SHP77 treated with DMSO at 0.1 percent for 48 hours (cell line): ENCODE measurements at regions not wholly inside any gene's neighbourhood (a gene's known extent, or its start where the extent isn't known, plus 50 kb on each side); places are given as distances from the start of the nearest gene placed in this dataset.
"Not testable (repeated sequence)": the region's sequence is repeated elsewhere in the genome, so short reads cannot be mapped to it uniquely, and the experiment has no call there.

Experiments used
- DNase-seq: peaks from one replicate; lab custom pipeline; 2025; lab: John Stamatoyannopoulos, UW

DNA sequence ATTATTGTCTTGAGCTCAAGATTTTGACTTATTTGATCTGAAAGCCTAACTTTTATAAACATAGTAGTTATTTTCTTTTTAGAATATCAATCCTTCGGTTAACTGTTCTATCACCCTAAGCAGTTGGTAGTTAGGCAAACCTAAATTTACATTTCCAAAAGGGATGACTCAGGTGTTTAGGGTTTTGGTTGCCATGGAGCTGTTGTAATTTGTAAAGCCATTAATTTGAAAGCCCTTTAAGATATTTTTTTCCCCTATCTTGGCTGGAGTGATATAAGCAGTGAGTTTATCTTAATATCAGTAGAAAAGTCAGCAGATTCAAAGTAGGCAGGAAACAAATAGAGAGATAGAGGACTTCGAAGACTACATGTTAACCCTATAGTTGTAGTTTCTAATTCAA lies 1472.6 kb upstream of the CELF2 start:
- DNase-seq, result no peak

DNA sequence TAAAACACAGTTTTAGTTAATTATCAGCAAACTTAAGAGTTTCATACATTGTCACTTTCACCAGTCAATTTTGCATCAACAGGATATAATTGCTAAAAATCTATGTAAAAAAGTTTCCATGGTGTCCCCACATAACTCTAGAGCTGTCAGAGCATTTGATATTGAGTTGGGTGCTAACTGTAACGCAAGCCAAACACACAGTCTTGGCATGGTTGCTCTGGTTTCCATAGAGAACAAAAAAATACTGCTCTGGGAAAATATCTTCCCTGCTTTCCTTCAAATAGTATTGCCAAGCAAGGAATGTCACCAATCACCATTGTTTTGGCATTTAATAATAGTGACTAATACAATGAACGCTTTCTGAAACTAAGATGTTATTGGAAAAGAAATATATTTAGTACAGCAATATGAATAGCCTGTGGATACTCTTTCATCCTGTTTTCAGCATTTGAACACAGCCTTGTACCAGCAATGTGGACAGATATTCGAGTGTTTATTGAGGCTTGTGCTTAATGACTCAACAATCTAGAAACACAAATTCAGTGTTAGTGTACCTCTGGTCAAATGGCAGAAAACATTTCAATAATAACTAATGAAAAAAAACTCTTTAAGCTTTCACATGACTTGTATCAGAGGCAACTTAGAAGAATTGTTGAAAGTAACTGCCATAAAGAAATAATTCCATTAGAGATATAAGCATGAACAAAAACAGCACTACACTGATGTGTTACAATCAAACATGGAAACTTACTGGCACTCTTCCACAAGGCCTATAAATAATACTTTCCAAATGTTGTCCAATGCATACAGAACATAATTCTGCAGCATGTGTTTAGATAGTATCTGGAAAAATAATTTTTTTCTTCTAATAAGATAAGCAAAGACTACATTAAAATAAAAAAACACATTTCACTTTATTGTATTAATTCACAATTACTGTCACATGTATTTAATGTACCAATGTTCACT lies 1469.5 kb upstream of the CELF2 start:
- DNase-seq, result no peak

DNA sequence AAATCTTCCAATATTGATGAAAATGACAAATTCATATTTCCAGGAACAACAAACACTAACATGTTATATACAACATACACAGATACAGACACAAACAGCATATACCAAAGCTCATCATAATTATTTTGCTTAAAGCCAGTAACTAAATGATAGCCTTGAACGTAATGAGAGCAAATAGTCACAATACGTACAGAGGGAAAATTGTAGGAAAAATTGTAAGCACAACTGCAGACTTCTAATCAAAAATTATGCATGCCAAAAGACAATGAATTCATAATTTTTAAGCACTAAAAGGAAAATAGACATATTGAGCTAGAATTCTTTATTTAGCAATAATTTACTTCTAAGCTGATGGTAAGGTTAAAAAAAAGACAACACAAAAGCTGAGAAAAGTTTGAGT lies 1466.9 kb upstream of the CELF2 start:
- no peak for DNase-seq

DNA sequence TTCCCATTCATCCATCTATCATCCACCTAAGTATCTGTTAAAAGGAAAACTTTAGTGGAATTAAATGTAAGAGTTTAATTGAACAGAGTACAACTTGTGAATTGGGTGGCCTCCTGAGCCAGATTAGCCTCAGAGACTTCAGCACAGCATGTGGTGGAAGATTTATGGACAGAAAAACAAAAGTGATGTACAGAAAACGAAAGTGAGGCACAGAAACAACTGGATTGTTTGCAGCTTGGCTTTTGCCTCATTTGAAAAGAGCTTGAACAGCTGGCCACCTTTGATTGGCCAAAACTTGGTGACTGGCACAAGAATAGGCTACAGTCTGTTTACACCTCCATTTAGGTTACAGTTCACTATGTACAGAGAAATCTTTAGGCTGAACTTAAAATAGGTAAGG lies 1463.4 kb upstream of the CELF2 start:
- DNase-seq, result no peak

DNA sequence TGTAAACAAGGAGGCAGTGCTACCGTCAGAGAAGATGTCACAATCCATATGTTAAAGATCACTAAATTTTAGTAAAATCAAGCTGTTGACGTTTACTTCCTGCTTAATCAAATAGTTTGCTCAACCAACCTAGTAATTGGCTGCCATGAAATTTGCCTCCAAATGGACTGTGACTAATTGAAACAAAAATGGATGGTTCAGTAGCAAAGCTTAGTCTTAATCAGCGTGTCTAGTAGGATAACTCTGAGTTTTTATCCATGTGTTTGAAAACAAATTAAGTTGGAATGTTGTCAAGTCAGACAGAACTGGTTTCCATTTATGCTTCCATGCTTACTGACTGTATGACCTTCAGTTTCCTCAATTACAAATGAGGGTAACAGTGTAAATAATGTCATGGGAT lies 1456.7 kb upstream of the CELF2 start:
- DNase-seq, result no peak

DNA sequence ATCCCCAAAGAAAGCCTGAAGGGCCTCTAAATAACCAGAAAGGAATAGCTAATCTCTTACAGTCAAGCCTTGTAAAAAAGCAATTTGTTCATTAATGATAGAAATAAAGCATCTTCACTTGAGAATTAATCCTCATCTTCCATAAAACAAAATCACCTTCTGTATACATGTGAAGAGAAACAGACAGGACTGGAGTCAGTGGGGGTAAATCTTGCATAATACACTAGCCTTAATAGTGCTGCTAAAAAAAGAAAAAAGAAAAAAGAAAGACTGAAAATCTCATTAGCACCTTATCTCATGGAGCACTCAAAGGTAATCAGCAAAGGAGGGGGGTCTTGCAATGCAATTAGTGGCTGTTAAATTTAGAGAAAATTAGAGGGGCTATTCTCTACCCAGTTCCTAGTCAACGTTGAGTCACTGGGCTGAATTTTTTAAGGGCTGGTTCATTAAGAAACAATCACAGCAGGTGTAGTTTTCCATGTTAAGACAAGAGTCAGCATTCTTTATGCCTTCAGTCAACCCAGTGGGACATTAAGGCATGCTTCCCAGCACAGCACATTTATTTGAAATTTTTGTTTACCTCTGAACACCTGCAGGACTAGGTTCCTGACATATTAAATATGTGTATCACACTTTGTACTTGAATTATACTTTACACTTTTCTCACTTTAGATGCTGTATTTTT lies 1455.7 kb upstream of the CELF2 start:
- DNase-seq, result no peak

DNA sequence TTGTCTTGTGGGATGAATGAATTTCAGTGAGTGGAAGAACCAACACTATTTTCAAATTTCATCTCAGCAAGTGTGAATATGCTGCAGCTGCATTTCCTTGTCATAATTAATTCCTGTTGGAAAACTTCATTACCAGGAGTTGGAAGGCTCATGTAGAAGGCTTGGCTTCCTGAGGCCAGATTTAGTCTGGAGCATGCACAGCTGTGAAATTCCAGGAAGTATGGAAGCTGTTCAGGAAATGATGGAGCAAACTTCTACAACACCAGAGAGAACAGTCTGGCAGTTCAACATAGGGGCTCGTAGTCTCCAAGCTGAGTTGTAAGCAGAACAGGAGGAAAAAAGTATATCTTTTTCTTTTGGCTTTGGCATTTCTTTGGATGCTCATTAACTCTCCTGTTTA lies 1439.9 kb upstream of the CELF2 start:
- no peak for DNase-seq

DNA sequence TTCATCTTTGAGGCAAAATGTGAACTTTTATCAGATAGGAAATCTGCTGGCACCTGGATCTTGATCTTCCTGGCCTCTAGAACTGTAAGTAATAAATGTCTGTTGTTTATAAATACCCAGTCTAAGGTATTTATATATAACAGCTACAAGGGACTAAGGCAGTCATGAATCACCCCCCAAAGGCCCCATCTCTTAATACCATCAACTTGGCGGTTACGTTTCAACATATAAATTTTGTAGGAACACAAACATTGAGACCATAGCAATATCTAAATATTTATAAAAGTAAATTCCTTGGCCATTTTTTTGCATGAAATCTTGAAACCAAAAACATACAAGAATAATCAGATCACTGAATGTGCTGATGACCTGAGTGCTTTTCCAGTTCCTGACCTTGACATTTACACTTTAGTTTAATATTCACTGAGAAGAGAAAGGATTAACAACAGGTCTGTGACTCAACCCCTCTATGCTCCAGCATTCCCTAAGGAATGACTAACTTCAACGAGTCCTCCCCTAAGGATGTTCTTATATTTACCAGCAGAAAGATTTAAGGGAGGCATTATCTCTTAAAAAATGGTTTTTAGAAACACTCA lies 1438.5 kb upstream of the CELF2 start:
- DNase-seq, result no peak

DNA sequence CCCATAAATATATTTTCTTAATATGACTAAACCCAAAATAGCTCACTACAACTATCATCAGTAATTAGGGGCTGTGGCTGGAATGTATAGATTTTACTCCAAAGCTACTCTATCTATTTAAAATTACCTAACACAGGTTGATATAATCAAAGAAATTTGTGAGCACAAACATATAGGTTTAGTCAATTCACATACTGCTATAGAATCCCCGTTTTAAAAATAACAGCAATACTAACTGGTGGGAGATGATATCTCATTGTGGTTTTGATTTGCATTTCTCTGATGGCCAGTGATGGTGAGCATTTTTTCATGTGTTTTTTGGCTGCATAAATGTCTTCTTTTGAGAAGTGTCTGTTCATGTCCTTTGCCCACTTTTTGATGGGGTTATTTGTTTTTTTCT lies 1434.9 kb upstream of the CELF2 start:
- DNase-seq, result not testable (repeated sequence)

DNA sequence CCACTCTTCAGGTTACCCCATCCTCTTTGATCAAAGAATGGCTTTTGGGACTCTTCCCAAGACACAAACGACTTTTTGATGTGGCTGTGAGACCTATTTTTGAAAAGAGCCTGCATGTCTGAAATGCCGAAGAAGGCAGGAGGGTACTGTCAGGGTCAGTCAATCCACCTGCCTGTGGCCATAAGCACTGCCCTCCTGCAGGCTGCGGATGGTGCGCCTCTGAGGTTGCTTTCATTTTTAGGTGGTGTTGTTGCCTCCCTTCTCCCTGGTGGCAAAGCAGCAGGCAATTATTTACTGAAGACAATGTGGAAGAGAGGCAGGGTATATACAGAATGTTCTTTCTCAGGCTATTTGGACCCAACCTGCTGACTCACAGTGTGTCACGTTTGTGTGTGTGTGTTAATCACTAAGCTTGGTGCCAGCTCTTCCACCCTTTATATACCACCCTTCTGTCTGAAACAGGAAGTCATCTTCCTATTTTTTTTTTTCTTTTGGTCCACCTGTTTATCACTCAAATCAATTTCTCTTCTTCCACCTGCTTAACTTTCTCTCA lies 1421.2 kb upstream of the CELF2 start:
- DNase-seq, result no peak

DNA sequence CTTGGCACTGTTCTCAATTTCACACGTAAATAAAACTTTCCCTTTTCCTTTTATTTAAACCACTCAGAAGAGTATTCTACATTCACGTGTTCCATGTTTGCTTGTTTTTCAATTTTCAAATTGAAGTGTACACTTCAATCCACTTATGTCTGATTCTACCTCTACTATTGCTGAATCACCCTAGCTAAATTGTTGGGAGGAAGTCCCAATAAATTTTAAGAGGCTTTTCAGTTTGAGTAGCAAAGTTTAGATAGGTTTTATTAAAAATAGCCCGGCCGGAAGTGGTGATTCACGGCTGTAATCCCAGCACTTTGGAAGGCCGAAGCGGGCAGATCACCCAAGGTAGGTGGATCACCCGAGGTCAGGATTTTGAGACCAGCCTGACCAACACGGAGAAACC lies 1414.7 kb upstream of the CELF2 start:
- no peak for DNase-seq

DNA sequence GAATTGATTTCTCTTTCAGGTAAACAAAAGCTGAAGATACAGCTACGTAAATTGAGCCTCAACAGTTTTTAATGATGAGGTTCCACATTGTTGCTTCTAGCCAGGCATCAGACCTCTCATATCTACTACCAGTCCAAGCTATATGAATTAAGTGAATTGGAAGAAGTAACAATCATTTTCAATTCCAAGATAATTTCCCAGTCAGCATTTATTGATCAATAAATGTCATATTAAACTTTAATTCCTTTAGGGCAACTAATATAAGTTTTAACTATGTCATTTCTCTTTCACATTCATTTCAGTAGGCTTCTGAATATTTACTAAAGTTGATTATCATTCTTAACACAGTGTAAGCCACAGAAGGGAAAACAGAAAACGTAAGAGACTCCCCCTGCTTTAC lies 1413.7 kb upstream of the CELF2 start:
- no peak for DNase-seq

DNA sequence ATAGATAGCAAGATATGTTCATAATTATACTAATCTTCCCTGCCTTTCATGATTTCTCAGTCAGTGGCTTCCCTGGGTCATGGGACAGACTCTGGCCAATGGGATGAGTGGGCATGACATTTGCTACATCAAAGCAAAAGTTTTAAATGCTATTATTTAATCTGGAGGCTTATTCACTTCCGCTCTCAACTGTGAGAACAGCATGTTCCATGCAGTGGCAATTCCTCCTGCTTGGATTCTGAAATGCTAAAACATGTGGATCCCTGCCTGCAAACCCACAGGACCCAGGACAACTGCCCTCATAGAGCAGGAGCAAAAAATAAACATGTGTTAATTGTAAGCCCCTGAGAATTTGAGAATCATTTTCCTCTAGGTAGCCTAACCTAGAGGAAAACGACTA lies 1412.4 kb upstream of the CELF2 start:
- no peak for DNase-seq

DNA sequence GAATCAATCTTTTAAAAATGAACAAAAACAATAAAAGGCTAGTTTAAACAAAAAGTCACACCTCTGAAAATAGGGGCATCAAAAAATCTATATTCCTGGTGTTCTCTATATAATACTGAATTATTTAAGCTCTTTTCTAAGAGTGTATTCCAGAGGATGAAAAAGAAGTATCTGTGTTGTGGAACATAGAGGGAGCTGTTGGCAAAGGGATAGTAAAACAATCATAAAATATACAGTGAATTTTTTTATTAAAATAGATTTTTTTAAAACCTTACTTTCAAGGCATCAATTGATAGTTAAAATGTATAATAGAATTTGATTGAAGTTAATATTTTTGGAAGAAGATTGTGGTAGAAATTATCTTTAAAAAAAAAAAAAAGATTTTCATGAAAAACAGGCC lies 1409.1 kb upstream of the CELF2 start:
- DNase-seq, result no peak

DNA sequence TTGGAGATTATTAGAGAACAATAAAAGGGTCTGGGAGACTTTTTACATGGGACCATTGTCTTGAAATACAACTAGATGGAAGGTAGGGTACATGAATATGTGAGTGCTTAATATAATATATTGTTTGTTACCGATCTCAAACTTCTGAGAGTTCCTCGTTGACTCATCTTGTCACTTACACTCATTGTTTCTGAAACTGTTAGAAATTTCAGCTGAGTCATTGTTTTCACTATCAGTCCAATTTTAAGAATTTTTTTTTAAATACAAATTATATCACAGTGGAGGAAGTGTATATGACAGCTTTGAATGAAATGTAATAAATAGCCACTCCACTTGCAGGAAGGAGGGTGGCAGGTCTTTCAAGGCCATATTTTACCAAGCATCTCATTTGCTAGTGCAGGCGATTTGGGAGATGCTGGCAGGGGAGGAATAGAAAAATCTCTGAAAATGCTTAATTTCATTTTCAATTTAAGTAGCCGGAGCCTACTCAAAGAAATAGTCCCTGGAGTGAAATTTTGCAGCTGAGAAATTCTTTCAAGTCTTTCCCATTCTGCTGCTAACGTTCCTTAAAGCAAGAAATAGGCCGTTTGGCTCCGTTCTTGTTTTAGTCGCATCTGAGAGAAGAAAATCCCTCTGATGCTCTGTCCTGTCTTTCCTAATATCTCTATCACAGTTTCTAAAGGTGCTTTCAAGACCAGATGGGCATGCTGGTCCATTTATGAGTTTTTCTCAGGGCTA lies 1404.2 kb upstream of the CELF2 start:
- no peak for DNase-seq

DNA sequence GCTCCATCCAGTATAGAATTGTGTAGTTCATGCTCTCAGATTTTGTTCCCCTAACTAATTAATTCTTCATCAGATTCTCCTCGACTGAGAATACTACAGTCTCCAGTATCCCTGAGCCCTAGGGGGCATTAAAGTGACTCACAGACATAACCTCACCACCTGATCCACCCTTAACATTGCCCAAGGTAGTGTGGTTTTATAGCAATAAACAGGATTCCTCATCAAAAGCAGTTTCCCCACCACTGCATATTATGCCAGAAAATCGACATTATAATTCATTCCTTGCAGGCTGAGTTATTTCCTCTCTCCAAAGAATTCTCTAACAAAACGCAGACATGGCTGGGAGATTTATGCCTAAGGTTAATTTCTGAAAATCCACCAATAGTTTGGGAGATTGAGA lies 1402.5 kb upstream of the CELF2 start:
- DNase-seq, result no peak

DNA sequence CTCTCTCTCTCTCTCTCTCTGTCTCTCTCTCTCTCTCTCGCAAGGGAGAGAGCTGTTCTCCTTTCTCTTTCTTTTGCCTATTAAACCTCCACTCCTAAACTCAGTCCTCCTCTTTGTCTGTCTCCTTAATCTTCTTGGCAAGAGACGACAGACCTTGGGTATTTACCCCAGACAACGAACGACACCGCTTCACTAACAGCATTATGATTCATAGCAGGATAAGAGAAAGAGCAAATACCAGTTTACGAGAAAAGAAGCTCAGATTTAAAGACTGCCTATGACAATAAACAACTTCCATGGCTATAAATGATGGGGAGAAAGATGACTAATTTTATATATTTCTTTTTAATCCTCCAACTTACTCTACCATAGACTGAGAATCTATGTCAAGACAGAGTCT lies 1396.5 kb upstream of the CELF2 start:
- no peak for DNase-seq

DNA sequence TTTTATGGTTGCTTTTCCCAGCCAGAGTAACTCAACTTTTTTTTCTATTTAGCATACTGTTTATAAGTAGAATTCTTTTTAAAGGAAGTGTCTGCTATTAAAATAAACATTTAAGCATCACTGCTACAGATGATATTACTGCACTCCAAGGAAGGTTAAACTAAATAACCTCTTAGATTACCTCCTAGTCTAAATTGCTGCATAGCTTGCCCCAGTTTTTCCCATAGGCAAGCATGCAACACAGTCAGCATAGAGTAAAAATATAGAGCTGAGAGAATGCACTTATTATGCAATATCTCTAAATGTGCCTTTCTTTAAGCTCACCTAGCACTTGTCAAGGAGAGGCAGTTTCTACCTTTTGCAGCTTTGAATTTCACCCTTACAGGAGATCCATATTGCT lies 1392.4 kb upstream of the CELF2 start:
- DNase-seq, result no peak

DNA sequence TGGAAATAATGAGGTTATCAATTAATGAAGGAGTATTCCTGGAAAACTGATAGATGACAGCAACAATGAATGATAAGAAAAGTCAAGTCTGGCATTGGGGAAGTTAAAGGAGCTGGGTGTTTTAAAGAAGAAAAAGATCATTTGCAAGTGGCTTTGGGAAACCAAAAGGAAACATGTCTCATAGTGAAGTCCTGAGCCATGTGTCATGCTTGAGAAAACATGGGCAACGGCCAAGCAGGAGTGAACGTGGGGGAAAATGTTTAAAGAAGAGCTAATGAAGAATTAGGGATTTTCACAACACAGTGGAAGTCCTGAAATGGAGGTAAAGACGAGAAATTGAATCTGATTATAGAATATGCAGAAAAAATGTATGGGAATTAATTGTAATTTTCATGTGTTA lies 1383.2 kb upstream of the CELF2 start:
- no peak for DNase-seq

DNA sequence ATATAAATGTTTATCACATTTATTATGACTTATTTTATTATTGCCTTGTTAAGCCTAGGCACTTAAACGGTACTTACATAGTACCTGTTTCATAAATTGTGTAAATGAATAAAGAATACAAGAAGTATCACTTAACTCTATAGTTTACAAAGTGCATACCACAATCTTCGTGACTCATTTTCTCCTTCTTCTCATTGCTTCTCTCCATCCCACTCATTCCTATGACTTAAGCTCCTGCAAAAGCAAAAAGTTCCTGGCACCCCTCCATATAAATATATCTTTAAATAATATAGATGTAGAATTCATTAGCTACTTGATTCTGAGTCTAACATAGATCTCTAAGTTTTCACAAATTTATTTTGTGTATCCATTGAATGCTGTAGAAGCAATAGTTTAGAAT lies 1382.0 kb upstream of the CELF2 start:
- no peak for DNase-seq

DNA sequence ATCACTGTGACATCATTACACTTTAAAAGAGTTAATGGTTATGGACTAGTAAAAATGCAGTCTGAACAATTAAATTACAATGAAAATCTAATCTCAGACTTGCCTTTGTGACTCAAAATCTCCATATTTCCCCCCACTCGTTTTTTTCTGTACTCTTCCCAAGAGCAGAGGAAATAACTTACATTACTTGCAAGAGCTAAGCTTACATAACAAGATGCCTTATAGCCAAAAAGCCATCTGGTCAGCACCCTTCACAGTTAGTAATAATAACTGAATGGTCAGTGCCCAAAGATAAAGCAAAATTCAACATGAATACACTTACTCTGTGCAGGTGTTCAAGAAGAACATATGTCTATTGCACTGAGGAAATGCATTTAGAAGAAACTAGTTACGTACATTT lies 1381.5 kb upstream of the CELF2 start:
- no peak for DNase-seq

DNA sequence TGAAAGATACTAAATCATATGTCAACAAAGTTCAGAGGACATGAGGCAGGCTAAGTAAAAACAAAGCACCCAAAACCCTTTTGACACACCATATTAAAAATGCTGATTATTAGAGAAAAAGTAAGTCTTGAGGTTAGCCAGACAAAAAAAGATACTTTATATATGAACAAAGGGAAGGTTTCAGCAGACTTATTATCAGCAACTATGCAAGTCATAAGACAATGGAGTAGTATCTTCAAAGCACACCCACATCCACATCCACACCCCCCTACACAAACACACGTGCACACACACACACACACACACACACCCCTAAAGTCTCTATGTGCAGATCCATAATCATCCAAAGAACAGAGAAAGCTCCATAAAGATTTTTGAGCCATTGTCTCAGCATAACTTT lies 1373.9 kb upstream of the CELF2 start:
- DNase-seq, result no peak
